WTC11 (cell line): ENCODE measurements at regions not wholly inside any gene's neighbourhood (a gene's known extent, or its start where the extent isn't known, plus 50 kb on each side); places are given as distances from the start of the nearest gene placed in this dataset.

ENCODE experiments used
- ATAC-seq: fragments of 200-7000 bp; cut with Tn5 transposase; 2 replicates; pipeline ENCODE4 v1.10.0; 2021; ENCODE audit warnings: mild to moderate bottlenecking, moderate library complexity
- CTCF ChIA-PET: fragments of 300-600 bp; sonication (Branson Sonifier 250); formaldehyde crosslinking; loops from one replicate; lab custom pipeline; 2021; ENCODE audit warnings: antibody characterized with exemption; lab: Charles Lee
- POLR2A ChIA-PET: fragments of 350-600 bp; sonication (Branson Sonifier 250); formaldehyde crosslinking; loops from one replicate; lab custom pipeline; 2021; ENCODE audit warnings: antibody characterized with exemption; lab: Charles Lee
- DNase-seq: peaks from one replicate; pipeline ENCODE4 v3.0.0; 2021; ENCODE audit warnings: low spot score
- H3K27ac Mint-ChIP-seq: 2 replicates; pipeline ENCODE4 v1.8.0; 2021; ENCODE audit warnings: mixed read lengths
- H3K27me3 Mint-ChIP-seq: 2 replicates; pipeline ENCODE4 v1.8.0; 2021; ENCODE audit warnings: low read depth, mild to moderate bottlenecking, moderate library complexity, mixed read lengths
- H3K36me3 Mint-ChIP-seq: 2 replicates; pipeline ENCODE4 v1.8.0; 2021; ENCODE audit warnings: mixed read lengths
- H3K4me1 Mint-ChIP-seq: 2 replicates; pipeline ENCODE4 v1.8.0; 2022; ENCODE audit warnings: mixed read lengths
- H3K4me3 Mint-ChIP-seq: 2 replicates; pipeline ENCODE4 v1.8.0; 2021; ENCODE audit warnings: mild to moderate bottlenecking, moderate library complexity, mixed read lengths
- H3K9me3 Mint-ChIP-seq: 2 replicates; pipeline ENCODE4 v1.8.0; 2021; ENCODE audit warnings: mixed read lengths
- AR ChIP-seq: fragments of 250-450 bp; sonication (Bioruptor Pico); IDR thresholded peaks from 2 replicates; pipeline ENCODE4 v1.9.0; 2021; ENCODE audit warnings: mild to moderate bottlenecking
- ATF3 ChIP-seq: sonication (generic); formaldehyde crosslinking; conservative IDR thresholded peaks from 2 replicates; pipeline ENCODE4 v1.8.1; 2022; ENCODE audit warnings: mild to moderate bottlenecking, missing genetic modification reagents
- ATF6 ChIP-seq: sonication (generic); formaldehyde crosslinking; IDR thresholded peaks from 2 replicates; pipeline ENCODE4 v1.8.1; 2023; ENCODE audit warnings: mild to moderate bottlenecking, missing genetic modification reagents
- E2F5 ChIP-seq: sonication (generic); formaldehyde crosslinking; IDR thresholded peaks from 2 replicates; pipeline ENCODE4 v1.8.1; 2022; ENCODE audit warnings: mild to moderate bottlenecking, moderate library complexity, missing genetic modification reagents
- FOXJ3 ChIP-seq: sonication (generic); formaldehyde crosslinking; IDR thresholded peaks from 2 replicates; pipeline ENCODE4 v1.9.0; 2021; ENCODE audit warnings: missing genetic modification reagents, mild to moderate bottlenecking, borderline replicate concordance
- HMGA2 ChIP-seq: fragments of 250-450 bp; sonication (Bioruptor Pico); IDR thresholded peaks from 2 replicates; pipeline ENCODE4 v1.4.0; 2021; ENCODE audit warnings: mild to moderate bottlenecking, moderate library complexity
- HMGXB4 ChIP-seq: sonication (generic); formaldehyde crosslinking; IDR thresholded peaks from 2 replicates; pipeline ENCODE4 v1.8.1; 2023; ENCODE audit warnings: mild to moderate bottlenecking, moderate library complexity, missing genetic modification reagents
- IRF2 ChIP-seq: sonication (generic); formaldehyde crosslinking; IDR thresholded peaks from 2 replicates; pipeline ENCODE4 v1.8.0; 2022; ENCODE audit warnings: low read depth, missing genetic modification reagents, borderline replicate concordance
- MAX ChIP-seq: sonication (generic); formaldehyde crosslinking; IDR thresholded peaks from 2 replicates; pipeline ENCODE4 v1.8.0; 2022; ENCODE audit warnings: mild to moderate bottlenecking, missing genetic modification reagents
- MLX ChIP-seq: sonication (generic); formaldehyde crosslinking; IDR thresholded peaks from 2 replicates; pipeline ENCODE4 v1.8.1; 2023; ENCODE audit warnings: mild to moderate bottlenecking, missing genetic modification reagents, moderate library complexity
- NFE2L1 ChIP-seq: sonication (generic); formaldehyde crosslinking; IDR thresholded peaks from 2 replicates; pipeline ENCODE4 v1.8.1; 2023; ENCODE audit warnings: missing genetic modification reagents
- NR2C2 ChIP-seq: sonication (generic); formaldehyde crosslinking; IDR thresholded peaks from 2 replicates; pipeline ENCODE4 v1.8.0; 2022; ENCODE audit warnings: mild to moderate bottlenecking, missing genetic modification reagents
- OVOL2 ChIP-seq: fragments of 250-450 bp; sonication (Bioruptor Pico); IDR thresholded peaks from 2 replicates; pipeline ENCODE4 v1.9.0; 2021; ENCODE audit warnings: mild to moderate bottlenecking, borderline replicate concordance
- PREB ChIP-seq: sonication (generic); formaldehyde crosslinking; IDR thresholded peaks from 2 replicates; pipeline ENCODE4 v1.8.1; 2022; ENCODE audit warnings: mild to moderate bottlenecking, missing genetic modification reagents, moderate library complexity, borderline replicate concordance
- USF2 ChIP-seq: sonication (generic); formaldehyde crosslinking; IDR thresholded peaks from 2 replicates; pipeline ENCODE4 v1.8.1; 2023; ENCODE audit warnings: mild to moderate bottlenecking, missing genetic modification reagents, moderate library complexity
- ZNF138 ChIP-seq: sonication (generic); formaldehyde crosslinking; conservative IDR thresholded peaks from 2 replicates; pipeline ENCODE4 v1.8.1; 2022; ENCODE audit warnings: mild to moderate bottlenecking, moderate library complexity, missing genetic modification reagents
- ZNF219 ChIP-seq: sonication (generic); formaldehyde crosslinking; IDR thresholded peaks from 2 replicates; pipeline ENCODE4 v1.8.0; 2023; ENCODE audit warnings: missing genetic modification reagents, mild to moderate bottlenecking, borderline replicate concordance
- ZNF263 ChIP-seq: sonication (generic); formaldehyde crosslinking; IDR thresholded peaks from 2 replicates; pipeline ENCODE4 v1.8.1; 2022; ENCODE audit warnings: low read depth, mild to moderate bottlenecking, moderate library complexity, missing genetic modification reagents
- ZNF423 ChIP-seq: fragments of 250-450 bp; sonication (Bioruptor Pico); IDR thresholded peaks from 2 replicates; pipeline ENCODE4 v2.1.2; 2022; ENCODE audit warnings: mild to moderate bottlenecking, moderate library complexity
- ZNF425 ChIP-seq: fragments of 250-450 bp; sonication (Bioruptor Pico); conservative IDR thresholded peaks from 2 replicates; pipeline ENCODE4 v1.9.0; 2021; ENCODE audit warnings: mild to moderate bottlenecking

- no peak for ATAC-seq
- no peak for TF ChIP-seq ATF6 (CRISPR knock-in tag)
- no peak for TF ChIP-seq NFE2L1
- no peak for TF ChIP-seq ZNF263
- TF ChIP-seq HMGXB4 (CRISPR knock-in tag), result no peak
- TF ChIP-seq ZNF138 (CRISPR knock-in tag), result no peak
- TF ChIP-seq PREB (CRISPR knock-in tag), result no peak
- no peak for TF ChIP-seq MAX
- no peak for TF ChIP-seq USF2
- no peak for TF ChIP-seq ZNF425
- TF ChIP-seq ATF3 (CRISPR knock-in tag), result no peak
- POLR2A ChIA-PET, result no interaction called here
These were observed 371.6 kb downstream of the RPRM start for GRCh38 chr2:153106802-153107477.

GRCh38 chr2:153105829-153106578 lies 372.6 kb downstream of the RPRM start:
- Mint-ChIP-seq H3K27ac (no peak overlapping the region), H3K4me1 (no peaks in the 10 kb centered on the region), H3K36me3 (no peaks in the 10 kb centered on the region), H3K9me3 (no peaks in the 10 kb centered on the region), H3K27me3 (no peaks in the 10 kb centered on the region), H3K4me3 (no peak overlapping the region)
- ChIA-PET POLR2A (no interaction called here), CTCF (no interaction called here)
- DNase-seq, result no peak
- ATAC-seq, result no peak
- TF ChIP-seq HMGA2 (CRISPR knock-in tag), result no peak
- no peak for TF ChIP-seq MLX (CRISPR knock-in tag)
- no peak for TF ChIP-seq ZNF219 (CRISPR knock-in tag)
- TF ChIP-seq ZNF423 (CRISPR knock-in tag), result no peak
- no peak for TF ChIP-seq E2F5
- no peak for TF ChIP-seq OVOL2
- TF ChIP-seq IRF2, result no peak
- TF ChIP-seq AR (CRISPR knock-in tag), result no peak
- no peak for TF ChIP-seq FOXJ3 (CRISPR knock-in tag)
- TF ChIP-seq NR2C2 (CRISPR knock-in tag), result no peak

More at GRCh38 chr2:153106802-153107477, 371.6 kb downstream of the RPRM start:
- Mint-ChIP-seq H3K4me1 (no peaks in the 10 kb centered on the region), H3K9me3 (no peaks in the 10 kb centered on the region), H3K27ac (no peak overlapping the region), H3K27me3 (no peaks in the 10 kb centered on the region), H3K4me3 (no peak overlapping the region), H3K36me3 (no peaks in the 10 kb centered on the region)
- CTCF ChIA-PET, result interaction anchor here (0.7 kb wide), 1 partner anchor 181 kb away, joined by 3 read pairs; no protein-coding TSS in a partner anchor
- no peak for DNase-seq
